ENCODE measurements at regions not wholly inside any gene's neighbourhood (a gene's known extent, or its start where the extent isn't known, plus 50 kb on each side); places are given as distances from the start of the nearest gene placed in this dataset.
A peak's percentile ranks its signal among the peaks of the same experiment; 100 is the strongest.

DNA sequence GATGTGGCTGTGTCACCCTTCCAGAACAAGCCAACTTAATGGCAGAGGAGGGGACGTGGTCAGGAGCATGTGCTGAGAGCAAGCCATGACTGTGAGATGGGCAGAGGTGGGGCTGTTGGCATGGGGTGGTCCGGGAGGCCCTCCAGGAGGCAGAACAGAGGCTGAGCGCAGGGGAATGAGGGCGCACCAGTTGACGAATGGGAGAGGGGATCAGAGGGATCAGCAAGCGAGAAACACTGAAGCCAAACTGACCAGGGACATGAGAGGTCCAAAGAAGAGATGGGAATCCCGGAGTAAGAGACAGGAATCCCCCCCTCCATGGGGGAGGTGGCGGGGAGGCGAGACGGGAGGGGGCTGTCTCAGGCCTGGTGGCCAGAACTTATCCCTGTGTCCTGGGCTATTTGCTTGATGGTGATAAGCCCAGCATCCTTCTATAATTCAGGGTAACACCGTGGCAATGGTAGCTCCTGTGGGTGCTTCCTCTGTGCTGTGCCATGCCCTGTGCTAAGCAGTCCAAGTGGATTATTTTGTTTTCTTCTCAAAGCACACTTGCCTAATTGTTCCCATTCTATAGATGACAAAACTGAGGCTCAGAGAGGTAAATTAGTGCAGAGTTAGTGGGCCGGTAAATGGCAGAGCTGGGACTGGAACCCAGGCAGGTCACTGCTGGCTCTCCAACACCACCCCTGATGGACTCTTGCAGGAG, 83.4 kb upstream of the SHISAL1 start:
- H4K20me1 ChIP-seq (ENCODE audit: insufficient read depth), result no peaks in the 10 kb centered on the region
- ChIA-PET CTCF (interaction anchor here (1.5 to 1.6 kb wide), 2 partner anchors 10 to 11 kb away, joined by 3 read pairs; no protein-coding TSS in a partner anchor), POLR2A (no interaction called here)
- WGBS (ENCODE audit: low lambda C conversion rate), result 61% methylated on average over 11 of the region's 12 CpGs
- H3K4me3 ChIP-seq (ENCODE audit: low read depth in 2 of 2, low read length in 1 of 2), result no peak overlapping the region
- H3K4me1 ChIP-seq (ENCODE audit: control insufficient read depth in 1 of 2, insufficient read depth in 2 of 2, low read depth in 1 of 2, low read length in 1 of 2), result peaks cover 0 to 30% of the 10 kb centered on the region in 2 experiments; a peak in 1 of 4 replicates
- H3K27ac ChIP-seq (ENCODE audit: low read depth in 2 of 2, low read length in 1 of 2), result peak overlapping the region in 1 of 2 experiments; percentile 35; a peak in 1 of 4 replicates
- H3K79me2 ChIP-seq (ENCODE audit: insufficient read depth), result no peaks in the 10 kb centered on the region
- H2AFZ ChIP-seq (ENCODE audit: low read depth), result no peak overlapping the region
- TF ChIP-seq, protein P1, sequence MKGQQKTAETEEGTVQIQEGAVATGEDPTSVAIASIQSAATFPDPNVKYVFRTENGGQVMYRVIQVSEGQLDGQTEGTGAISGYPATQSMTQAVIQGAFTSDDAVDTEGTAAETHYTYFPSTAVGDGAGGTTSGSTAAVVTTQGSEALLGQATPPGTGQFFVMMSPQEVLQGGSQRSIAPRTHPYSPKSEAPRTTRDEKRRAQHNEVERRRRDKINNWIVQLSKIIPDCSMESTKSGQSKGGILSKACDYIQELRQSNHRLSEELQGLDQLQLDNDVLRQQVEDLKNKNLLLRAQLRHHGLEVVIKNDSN (IDR thresholded peaks at IDR 0.05; ENCODE audit: borderline replicate concordance, low read depth), result no peak
- TF ChIP-seq RCOR1 (IDR thresholded peaks at IDR 0.05; ENCODE audit: low read length) (no peak), GABPA (IDR thresholded peaks at IDR 0.05; ENCODE audit: low read depth) (no peak), EZH2phosphoT487 (IDR thresholded peaks at IDR 0.05; ENCODE audit: borderline replicate concordance, low read depth) (no peak), GATA2 (CRISPR knock-in tag; IDR thresholded peaks at IDR 0.05) (no peak), POLR2AphosphoS5 (IDR thresholded peaks at IDR 0.05; ENCODE audit: low read depth, low read length) (no peak), RXRA (IDR thresholded peaks at IDR 0.05; ENCODE audit: borderline replicate concordance, low read depth) (no peak), CHD2 (IDR thresholded peaks at IDR 0.05; ENCODE audit: low read length, partially characterized antibody) (no peak)
- TF ChIP-seq, protein P2, sequence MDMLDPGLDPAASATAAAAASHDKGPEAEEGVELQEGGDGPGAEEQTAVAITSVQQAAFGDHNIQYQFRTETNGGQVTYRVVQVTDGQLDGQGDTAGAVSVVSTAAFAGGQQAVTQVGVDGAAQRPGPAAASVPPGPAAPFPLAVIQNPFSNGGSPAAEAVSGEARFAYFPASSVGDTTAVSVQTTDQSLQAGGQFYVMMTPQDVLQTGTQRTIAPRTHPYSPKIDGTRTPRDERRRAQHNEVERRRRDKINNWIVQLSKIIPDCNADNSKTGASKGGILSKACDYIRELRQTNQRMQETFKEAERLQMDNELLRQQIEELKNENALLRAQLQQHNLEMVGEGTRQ (IDR thresholded peaks at IDR 0.05; ENCODE audit: borderline replicate concordance, low read depth, low read length), result no peak
- TF ChIP-seq, protein P3, sequence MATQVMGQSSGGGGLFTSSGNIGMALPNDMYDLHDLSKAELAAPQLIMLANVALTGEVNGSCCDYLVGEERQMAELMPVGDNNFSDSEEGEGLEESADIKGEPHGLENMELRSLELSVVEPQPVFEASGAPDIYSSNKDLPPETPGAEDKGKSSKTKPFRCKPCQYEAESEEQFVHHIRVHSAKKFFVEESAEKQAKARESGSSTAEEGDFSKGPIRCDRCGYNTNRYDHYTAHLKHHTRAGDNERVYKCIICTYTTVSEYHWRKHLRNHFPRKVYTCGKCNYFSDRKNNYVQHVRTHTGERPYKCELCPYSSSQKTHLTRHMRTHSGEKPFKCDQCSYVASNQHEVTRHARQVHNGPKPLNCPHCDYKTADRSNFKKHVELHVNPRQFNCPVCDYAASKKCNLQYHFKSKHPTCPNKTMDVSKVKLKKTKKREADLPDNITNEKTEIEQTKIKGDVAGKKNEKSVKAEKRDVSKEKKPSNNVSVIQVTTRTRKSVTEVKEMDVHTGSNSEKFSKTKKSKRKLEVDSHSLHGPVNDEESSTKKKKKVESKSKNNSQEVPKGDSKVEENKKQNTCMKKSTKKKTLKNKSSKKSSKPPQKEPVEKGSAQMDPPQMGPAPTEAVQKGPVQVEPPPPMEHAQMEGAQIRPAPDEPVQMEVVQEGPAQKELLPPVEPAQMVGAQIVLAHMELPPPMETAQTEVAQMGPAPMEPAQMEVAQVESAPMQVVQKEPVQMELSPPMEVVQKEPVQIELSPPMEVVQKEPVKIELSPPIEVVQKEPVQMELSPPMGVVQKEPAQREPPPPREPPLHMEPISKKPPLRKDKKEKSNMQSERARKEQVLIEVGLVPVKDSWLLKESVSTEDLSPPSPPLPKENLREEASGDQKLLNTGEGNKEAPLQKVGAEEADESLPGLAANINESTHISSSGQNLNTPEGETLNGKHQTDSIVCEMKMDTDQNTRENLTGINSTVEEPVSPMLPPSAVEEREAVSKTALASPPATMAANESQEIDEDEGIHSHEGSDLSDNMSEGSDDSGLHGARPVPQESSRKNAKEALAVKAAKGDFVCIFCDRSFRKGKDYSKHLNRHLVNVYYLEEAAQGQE (IDR thresholded peaks at IDR 0.05; ENCODE audit: low read depth, low read length), result no peak
- TF ChIP-seq, protein P4, sequence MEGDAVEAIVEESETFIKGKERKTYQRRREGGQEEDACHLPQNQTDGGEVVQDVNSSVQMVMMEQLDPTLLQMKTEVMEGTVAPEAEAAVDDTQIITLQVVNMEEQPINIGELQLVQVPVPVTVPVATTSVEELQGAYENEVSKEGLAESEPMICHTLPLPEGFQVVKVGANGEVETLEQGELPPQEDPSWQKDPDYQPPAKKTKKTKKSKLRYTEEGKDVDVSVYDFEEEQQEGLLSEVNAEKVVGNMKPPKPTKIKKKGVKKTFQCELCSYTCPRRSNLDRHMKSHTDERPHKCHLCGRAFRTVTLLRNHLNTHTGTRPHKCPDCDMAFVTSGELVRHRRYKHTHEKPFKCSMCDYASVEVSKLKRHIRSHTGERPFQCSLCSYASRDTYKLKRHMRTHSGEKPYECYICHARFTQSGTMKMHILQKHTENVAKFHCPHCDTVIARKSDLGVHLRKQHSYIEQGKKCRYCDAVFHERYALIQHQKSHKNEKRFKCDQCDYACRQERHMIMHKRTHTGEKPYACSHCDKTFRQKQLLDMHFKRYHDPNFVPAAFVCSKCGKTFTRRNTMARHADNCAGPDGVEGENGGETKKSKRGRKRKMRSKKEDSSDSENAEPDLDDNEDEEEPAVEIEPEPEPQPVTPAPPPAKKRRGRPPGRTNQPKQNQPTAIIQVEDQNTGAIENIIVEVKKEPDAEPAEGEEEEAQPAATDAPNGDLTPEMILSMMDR (IDR thresholded peaks at IDR 0.05), result no peak
- H3K9me3 ChIP-seq, result no peaks in the 10 kb centered on the region
- H3K36me3 ChIP-seq (replicated peaks in 1 of 2; ENCODE audit: control insufficient read depth in 1 of 2, insufficient read depth in 2 of 2, low read length in 1 of 2), result no peaks in the 10 kb centered on the region
- H3K9me2 ChIP-seq, result no peaks in the 10 kb centered on the region
- H3K4me2 ChIP-seq, result no peak overlapping the region
- H3K9ac ChIP-seq, result no peak overlapping the region
- peak; percentile 61 for DNase-seq
- H3K27me3 ChIP-seq (ENCODE audit: insufficient read depth), result 0 out of 2 replicates have a peak, but pooled peaks cover 9% of the 10 kb centered on the region
- no peaks in the 10 kb centered on the region for H3F3A ChIP-seq (replicated peaks; ENCODE audit: insufficient read depth)

Data from SK-N-SH (cell line).